Activated T-helper 1 cell treated with anti-CD3 and anti-CD28 coated beads, Interleukin-12 subunit alpha, Interleukin-12 subunit beta, Interleukin-2, Interleukin-4 antibody, amounts not matched to agents 30 ng/mL and 10 ng/mL and 1 ng/mL, durations not matched to agents 14 hours and 24 hours and 36 hours (primary cell): ENCODE measurements at regions not wholly inside any gene's neighbourhood (a gene's known extent, or its start where the extent isn't known, plus 50 kb on each side); places are given as distances from the start of the nearest gene placed in this dataset.
"Not testable (repeated sequence)": the region's sequence is repeated elsewhere in the genome, so short reads cannot be mapped to it uniquely, and the experiment has no call there.

ENCODE experiments used
- DNase-seq: peaks from one replicate; pipeline ENCODE4 v3.0.0; 2021; ENCODE audit warnings: low spot score
- H3K27ac Mint-ChIP-seq: one replicate; pipeline ENCODE4 v1.8.0; 2021; ENCODE audit warnings: mild to moderate bottlenecking, mixed read lengths
- H3K27me3 Mint-ChIP-seq: one replicate; pipeline ENCODE4 v1.8.0; 2022; ENCODE audit warnings: mild to moderate bottlenecking, moderate library complexity, mixed read lengths; ENCODE audit not compliant: insufficient read depth
- H3K36me3 Mint-ChIP-seq: one replicate; pipeline ENCODE4 v1.8.0; 2021; ENCODE audit warnings: low read depth, mixed read lengths
- H3K4me1 Mint-ChIP-seq: one replicate; pipeline ENCODE4 v1.8.0; 2021; ENCODE audit warnings: low read depth, mixed read lengths
- H3K4me3 Mint-ChIP-seq: one replicate; pipeline ENCODE4 v1.8.0; 2021; ENCODE audit warnings: mild to moderate bottlenecking, moderate library complexity, mixed read lengths
- H3K9me3 Mint-ChIP-seq: one replicate; pipeline ENCODE4 v1.8.0; 2021; ENCODE audit warnings: mixed read lengths
- intact Hi-C: fragments of 100-400 bp; cut with micrococcal nuclease; formaldehyde crosslinking; loops from one replicate; pipeline ENCODE4 v1.15.1; 2024

DNA sequence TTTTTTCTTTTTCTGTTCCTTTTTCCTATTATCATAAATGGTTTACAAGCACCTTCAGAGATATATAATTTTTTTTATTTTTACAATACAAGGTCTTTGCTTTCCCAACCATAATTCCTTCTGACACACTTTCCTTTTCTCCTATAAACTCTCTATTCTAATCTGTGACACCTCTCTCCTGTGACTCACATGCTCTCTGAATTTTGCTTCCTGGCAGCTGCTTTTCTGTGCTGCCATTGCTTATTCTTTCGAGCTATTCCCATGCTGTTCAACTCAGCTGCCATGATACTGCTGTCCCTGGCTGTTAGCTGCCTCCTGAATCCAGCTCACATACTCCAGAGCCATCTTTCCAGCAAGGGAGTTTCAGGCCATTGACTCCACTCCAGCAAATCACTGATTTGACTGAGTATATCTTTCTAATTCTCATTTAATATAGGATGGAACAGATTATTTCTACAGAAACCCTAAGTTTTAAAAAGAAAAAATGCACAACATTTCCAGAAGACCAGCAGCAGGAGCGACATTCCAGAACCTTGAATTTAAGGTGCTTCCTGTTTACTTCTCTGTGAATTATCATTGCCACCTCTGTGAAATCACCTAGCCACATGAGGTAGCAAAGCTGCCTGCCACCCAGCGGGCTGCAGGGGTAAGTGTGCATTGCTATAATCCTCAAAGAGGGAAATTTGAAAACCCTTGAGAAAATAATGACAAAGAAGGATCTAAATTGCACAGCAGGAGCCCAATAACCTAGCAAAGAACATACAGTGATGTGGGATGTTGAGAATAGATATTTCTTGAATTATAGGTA is 1442.6 kb downstream of the KHDRBS2 start:
- H3K4me1 Mint-ChIP-seq = not testable (repeated sequence)

DNA sequence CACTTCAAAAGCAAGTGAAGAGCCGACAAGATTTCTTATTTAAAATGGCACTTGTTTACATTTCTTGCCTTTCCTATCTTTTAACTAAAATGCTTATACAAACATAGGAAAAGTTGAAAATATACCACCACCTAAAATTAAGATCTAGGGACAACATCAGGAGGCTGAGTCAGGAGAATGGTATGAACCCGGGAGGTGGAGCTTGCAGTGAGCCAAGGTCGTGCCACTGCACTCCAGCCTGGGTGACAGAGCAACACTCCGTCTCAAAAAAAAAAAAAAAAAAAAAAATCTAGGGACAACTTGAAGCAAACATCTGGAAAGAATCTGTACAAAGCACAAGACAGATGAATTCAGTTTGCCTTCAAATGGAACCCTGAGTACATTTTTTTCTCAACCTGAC is 1455.3 kb downstream of the KHDRBS2 start:
- intact Hi-C loops, DNase-seq, H3K27me3 Mint-ChIP-seq, H3K4me1 Mint-ChIP-seq, H3K36me3 Mint-ChIP-seq, H3K4me3 Mint-ChIP-seq, H3K27ac Mint-ChIP-seq: not testable (repeated sequence)
- H3K9me3 Mint-ChIP-seq = peaks cover 37% of the 10 kb centered on the region

More for the DNA sequence above, 1442.6 kb downstream of the KHDRBS2 start:
- intact Hi-C loops, H3K4me3 Mint-ChIP-seq, H3K27ac Mint-ChIP-seq, H3K36me3 Mint-ChIP-seq, DNase-seq, H3K27me3 Mint-ChIP-seq: not testable (repeated sequence)
- peaks cover 16% of the 10 kb centered on the region for H3K9me3 Mint-ChIP-seq

DNA sequence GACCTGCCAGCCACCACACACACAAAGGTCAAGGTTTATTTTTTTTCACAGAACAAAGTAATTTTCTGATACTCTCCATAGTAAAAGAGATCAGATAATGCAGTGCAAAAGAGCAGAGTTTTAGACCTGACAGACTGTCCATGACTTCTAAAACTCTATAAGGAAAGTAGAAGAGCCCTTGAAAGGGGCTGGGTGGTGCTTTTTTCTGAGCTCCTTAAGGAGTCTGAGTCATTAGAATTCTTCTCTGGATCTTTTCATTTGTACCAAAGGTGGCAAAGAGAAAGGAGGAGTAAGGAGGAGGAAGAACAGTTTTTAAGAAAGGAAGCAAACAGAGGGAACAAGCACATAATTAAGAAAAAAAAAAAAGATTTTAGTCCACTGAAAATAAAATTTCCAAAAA is 1463.4 kb downstream of the KHDRBS2 start:
- intact Hi-C loops, H3K4me3 Mint-ChIP-seq, H3K36me3 Mint-ChIP-seq, H3K4me1 Mint-ChIP-seq, H3K27ac Mint-ChIP-seq, H3K27me3 Mint-ChIP-seq, DNase-seq, H3K9me3 Mint-ChIP-seq: not testable (repeated sequence)

DNA sequence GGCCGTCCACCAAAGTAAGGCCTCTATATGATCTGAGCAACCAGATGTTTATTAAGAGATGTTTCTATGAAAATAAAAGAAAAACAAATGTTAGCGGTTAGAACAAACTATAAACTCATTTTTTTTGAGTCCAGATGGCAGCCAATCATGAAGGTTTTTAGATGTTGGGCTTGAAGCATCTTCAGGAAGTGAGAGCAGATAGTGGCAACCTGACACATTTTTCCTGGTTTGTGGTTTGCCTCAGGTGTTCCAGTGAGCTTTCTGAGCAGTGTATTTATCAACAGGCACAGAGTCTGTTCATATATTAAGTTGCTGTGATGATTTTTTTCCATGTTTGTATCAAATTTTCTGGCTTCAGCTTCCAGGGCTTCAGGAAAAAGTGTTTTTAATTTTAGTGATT is 1468.0 kb downstream of the KHDRBS2 start:
- intact Hi-C loops, H3K27ac Mint-ChIP-seq, H3K4me1 Mint-ChIP-seq, H3K36me3 Mint-ChIP-seq, H3K27me3 Mint-ChIP-seq, H3K9me3 Mint-ChIP-seq, H3K4me3 Mint-ChIP-seq, DNase-seq: not testable (repeated sequence)

DNA sequence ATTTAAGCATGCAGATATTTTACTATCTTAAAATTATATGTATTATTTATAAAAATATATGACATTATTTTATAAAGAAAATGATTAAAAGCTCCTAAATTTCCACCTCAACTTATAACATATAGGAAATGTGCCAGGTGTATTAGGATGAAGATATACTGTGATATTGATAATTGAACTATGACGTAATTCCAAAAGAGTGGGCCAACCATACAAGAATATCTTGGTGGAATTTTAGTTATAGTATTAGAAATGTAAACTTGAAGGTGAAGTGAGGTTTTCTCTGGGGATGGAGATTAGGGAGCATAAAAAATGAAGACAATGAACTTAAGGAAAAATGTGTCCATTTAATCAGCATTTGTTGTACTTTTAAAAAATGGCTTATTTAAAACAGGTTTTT is 1471.2 kb downstream of the KHDRBS2 start:
- H3K27me3 Mint-ChIP-seq, H3K4me1 Mint-ChIP-seq, intact Hi-C loops: not testable (repeated sequence)

DNA sequence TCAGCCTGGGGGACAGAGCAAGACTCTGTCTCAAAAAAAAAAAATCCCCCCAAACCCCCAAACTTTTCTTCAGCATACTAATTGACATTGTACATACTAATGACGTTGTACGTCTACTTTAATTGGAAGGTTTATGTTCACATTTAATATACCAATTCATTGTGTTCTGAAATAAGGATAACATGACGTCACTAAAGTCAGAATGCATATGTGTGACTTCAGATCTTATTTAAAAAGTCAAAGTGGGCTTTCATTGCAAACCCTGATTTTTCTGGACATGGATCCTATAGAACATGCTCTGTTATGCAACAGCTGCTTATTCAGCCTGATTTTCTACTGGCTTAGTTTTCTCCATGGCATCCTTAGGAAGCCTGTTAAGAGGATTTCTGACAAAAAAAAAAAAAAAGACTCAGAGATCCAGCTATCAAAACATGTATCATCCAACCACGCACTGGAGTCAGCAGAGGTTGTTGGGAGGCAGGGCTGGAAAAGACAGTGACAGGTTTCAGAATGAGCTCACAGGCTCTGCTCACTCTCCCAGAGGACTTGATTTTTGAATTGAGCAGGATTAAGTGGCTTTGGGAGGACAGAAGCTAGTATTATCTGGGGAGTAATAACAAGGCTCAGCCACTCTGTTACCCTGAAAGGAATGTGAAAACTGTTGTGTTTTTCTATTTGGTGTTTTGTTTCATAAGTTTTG is 1472.0 kb downstream of the KHDRBS2 start:
- H3K9me3 Mint-ChIP-seq = peaks cover 11% of the 10 kb centered on the region
- intact Hi-C loops, H3K4me3 Mint-ChIP-seq, DNase-seq, H3K36me3 Mint-ChIP-seq, H3K27ac Mint-ChIP-seq, H3K4me1 Mint-ChIP-seq, H3K27me3 Mint-ChIP-seq: not testable (repeated sequence)

More for the DNA sequence above, 1471.2 kb downstream of the KHDRBS2 start:
- not testable (repeated sequence) for H3K27ac Mint-ChIP-seq, H3K36me3 Mint-ChIP-seq, H3K4me3 Mint-ChIP-seq, DNase-seq
- H3K9me3 Mint-ChIP-seq = peaks cover 11% of the 10 kb centered on the region

DNA sequence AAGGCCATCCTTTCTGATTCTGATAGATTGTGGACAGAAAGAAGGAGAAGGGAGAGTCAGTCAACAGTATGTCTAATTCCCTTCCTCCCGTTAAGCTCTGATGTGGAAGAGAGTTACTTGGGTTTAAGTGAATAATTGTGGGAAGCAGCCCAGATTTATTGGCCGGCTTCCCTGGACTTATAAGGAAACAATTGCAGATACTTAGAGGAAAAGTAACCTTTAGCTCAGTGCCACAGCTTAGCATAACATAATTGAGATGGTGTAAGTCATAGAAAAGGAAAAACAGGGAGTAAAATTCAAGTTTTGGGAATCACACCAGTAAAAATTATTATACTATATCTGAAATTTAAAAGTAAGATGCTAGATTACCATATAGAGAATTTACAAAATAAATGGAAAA is 1475.8 kb downstream of the KHDRBS2 start:
- H3K4me3 Mint-ChIP-seq, H3K4me1 Mint-ChIP-seq, intact Hi-C loops, H3K27me3 Mint-ChIP-seq, H3K27ac Mint-ChIP-seq, H3K36me3 Mint-ChIP-seq, DNase-seq: not testable (repeated sequence)
- peaks cover 26% of the 10 kb centered on the region for H3K9me3 Mint-ChIP-seq

DNA sequence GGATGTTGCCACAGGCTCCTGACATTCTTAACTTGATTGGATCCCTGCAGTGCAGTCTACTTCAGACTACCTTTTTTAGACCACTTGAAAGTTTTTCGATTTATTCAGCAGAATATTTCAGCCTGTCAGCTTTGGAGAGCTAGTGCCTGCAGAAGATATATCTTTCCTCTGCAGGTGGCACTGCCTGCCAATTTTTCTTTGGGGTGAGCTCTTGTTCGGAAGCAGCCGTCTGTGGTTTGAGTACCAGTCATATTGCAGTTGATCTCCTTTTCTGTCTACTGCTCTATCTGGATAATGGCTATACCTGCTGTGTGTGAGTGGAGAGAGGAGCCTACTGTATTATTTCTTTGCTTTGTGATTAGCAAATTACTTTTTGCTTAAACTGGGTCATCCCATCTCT is 1486.9 kb downstream of the KHDRBS2 start:
- H3K9me3 Mint-ChIP-seq, H3K27me3 Mint-ChIP-seq, H3K4me3 Mint-ChIP-seq, H3K27ac Mint-ChIP-seq, H3K36me3 Mint-ChIP-seq, H3K4me1 Mint-ChIP-seq, intact Hi-C loops, DNase-seq: not testable (repeated sequence)

DNA sequence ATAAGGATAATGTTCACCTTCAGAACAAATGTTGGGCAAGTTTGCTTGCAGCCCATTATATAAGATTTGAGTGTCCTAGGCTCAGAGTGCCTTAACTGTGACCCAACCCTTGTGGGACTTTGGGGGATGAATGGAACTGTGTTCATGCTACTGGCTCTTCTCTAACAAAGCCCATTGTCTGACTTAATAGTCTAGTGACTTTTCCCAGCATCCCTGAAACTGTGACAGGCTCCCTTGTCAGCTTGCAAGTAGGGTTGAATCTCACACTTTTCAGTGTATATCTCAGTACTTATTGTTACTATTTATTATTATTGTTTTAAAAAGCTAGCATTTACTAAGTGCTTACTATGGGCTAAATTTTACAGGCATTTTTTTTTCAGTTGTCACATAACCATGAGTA is 1488.2 kb downstream of the KHDRBS2 start:
- H3K27me3 Mint-ChIP-seq, intact Hi-C loops, H3K9me3 Mint-ChIP-seq, DNase-seq, H3K36me3 Mint-ChIP-seq, H3K4me1 Mint-ChIP-seq, H3K27ac Mint-ChIP-seq, H3K4me3 Mint-ChIP-seq: not testable (repeated sequence)

DNA sequence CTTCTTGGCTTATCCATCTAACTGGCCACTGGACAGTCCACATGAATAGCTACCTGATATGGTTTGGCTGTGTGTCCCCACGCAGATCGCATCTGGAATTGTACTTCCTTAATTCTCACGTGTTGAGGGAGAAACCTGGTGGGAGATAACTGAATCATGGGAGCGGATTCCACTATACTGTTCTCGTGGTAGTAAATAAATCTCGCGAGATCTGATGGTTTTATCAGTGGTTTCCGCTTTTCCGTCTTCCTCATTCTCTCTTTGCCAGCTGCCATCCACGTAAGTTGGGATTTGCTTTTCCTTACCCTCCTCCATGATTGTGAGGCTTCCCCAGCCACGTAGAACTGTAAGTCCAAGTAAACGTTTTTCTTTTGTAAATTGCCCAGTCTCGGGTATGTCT is 1496.4 kb downstream of the KHDRBS2 start:
- H3K4me3 Mint-ChIP-seq, H3K36me3 Mint-ChIP-seq, H3K4me1 Mint-ChIP-seq, intact Hi-C loops, DNase-seq, H3K27me3 Mint-ChIP-seq, H3K27ac Mint-ChIP-seq: not testable (repeated sequence)
- H3K9me3 Mint-ChIP-seq = peaks cover 13% of the 10 kb centered on the region

DNA sequence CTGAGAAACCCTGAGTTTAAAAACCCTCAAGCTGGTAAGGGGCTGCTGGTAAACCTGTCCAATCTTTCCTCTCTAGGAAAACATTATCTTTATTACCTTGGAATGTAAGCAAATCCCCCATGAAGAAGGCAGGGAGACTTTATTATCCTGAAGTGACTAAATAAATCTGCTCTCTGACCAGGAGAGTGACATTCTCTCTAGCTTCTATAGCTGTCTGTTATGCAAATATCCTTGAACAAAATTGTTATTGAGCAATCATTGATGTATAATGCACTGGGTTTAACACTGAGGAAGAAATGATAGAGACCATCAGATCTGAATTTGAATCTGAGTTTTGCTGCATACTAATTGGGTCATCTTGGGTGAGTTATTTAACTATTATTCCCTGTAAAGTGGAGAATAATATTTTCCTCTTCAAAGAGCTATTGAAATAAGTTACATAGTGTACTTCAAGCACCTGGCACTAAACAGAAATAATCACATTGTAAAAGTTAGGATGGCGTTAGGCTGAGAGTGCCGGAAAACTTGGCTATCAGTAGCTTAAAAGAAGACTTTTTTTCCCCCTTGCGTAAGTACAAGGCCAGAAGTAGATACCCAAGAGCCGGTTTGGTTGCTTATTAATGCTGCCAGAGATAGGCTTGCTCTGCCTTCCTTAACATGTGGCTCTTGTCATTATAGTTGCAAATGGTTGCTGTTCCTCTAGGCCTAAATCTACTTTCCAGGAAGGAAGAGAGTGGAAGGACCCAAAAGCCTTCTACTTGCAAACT is 1503.1 kb downstream of the KHDRBS2 start:
- H3K36me3 Mint-ChIP-seq, H3K27me3 Mint-ChIP-seq, H3K4me1 Mint-ChIP-seq, H3K4me3 Mint-ChIP-seq, H3K27ac Mint-ChIP-seq, DNase-seq, intact Hi-C loops: not testable (repeated sequence)
- H3K9me3 Mint-ChIP-seq = peaks cover 20% of the 10 kb centered on the region

DNA sequence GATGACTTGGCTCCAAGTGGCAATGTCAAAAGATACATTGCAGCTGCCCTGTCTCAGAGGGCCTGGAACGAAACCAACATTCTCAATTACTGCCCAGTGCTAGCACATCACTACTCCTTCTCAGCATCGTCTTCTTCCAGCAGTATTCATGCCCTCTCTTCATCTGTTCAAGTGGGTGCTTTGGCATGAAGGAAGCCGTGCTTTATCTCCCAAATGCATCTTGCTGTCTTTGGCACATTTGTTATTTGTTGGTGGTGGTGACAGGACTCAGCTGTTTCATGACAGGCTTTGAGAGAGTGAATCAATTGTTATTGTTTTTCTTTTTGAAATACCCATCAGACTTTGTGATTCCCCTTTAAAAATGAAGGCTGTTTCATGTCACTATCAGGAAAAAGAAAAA is 1506.4 kb downstream of the KHDRBS2 start:
- H3K9me3 Mint-ChIP-seq = peaks cover 34% of the 10 kb centered on the region
- H3K36me3 Mint-ChIP-seq, H3K27ac Mint-ChIP-seq, H3K4me3 Mint-ChIP-seq, intact Hi-C loops, H3K4me1 Mint-ChIP-seq, H3K27me3 Mint-ChIP-seq, DNase-seq: not testable (repeated sequence)
